SK-N-SH treated with all-trans-retinoic acid at 6 μM for 48 hours (cell line): ENCODE measurements at regions not wholly inside any gene's neighbourhood (a gene's known extent, or its start where the extent isn't known, plus 50 kb on each side); places are given as distances from the start of the nearest gene placed in this dataset.

Experiments used
- BACH2 ChIP-seq: fragments of 250-450 bp; sonication (Bioruptor Pico); IDR thresholded peaks from 2 replicates; pipeline ENCODE4 v1.9.0; 2021; ENCODE audit warnings: mild to moderate bottlenecking, borderline replicate concordance
- CREB5 ChIP-seq: fragments of 250-450 bp; sonication (Bioruptor Pico); IDR thresholded peaks from 2 replicates; pipeline ENCODE4 v1.5.1; 2020; ENCODE audit warnings: low read depth, mild to moderate bottlenecking, moderate library complexity
- ESRRG ChIP-seq: fragments of 250-450 bp; sonication (Bioruptor Pico); IDR thresholded peaks from 2 replicates; pipeline ENCODE4 v1.6.1; 2021; ENCODE audit warnings: mild to moderate bottlenecking
- ISL1 ChIP-seq: fragments of 250-450 bp; sonication (Bioruptor Pico); IDR thresholded peaks from 2 replicates; pipeline ENCODE4 v2.1.2; 2022; ENCODE audit warnings: mild to moderate bottlenecking, moderate library complexity
- TOX ChIP-seq: fragments of 250-450 bp; sonication (Bioruptor Pico); IDR thresholded peaks from 2 replicates; pipeline ENCODE4 v1.8.0; 2021; ENCODE audit warnings: mild to moderate bottlenecking, moderate library complexity, borderline replicate concordance
- ZC3H10 ChIP-seq: fragments of 250-450 bp; sonication (Bioruptor Pico); IDR thresholded peaks from 2 replicates; pipeline ENCODE4 v1.5.1; 2021; ENCODE audit warnings: mild to moderate bottlenecking, moderate library complexity
- TF ChIP-seq, protein P1 (sequence below): fragments of 250-450 bp; sonication (Bioruptor Pico); IDR thresholded peaks from 2 replicates; pipeline ENCODE4 v1.5.1; 2021; ENCODE audit warnings: mild to moderate bottlenecking, moderate library complexity
- TF ChIP-seq, protein P2 (sequence below): fragments of 250-450 bp; sonication (Bioruptor Pico); IDR thresholded peaks from 2 replicates; pipeline ENCODE4 v1.8.0; 2021; ENCODE audit warnings: low read depth, mild to moderate bottlenecking, moderate library complexity, borderline replicate concordance

DNA sequence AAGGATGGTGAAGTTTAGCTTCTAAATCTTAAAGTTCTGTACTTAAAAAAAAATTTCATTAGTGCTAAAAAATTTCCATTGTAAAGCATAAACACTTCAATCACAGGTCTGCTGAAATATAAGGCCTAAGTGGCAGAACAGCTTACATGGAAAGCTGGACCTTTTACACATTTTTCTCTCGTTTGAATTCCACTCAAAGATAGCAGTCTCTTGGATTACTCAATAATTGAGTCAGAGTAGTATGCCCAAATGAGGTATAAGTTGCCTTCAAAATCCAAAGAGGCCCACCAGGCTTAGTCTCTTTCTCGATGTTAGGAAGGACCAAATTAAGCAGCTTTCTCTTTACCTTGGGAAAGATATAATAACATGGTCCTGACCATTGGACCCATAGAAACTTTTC lies 220.4 kb upstream of the CWC22 start:
- no peak for TF ChIP-seq ESRRG
- TF ChIP-seq, protein P1, sequence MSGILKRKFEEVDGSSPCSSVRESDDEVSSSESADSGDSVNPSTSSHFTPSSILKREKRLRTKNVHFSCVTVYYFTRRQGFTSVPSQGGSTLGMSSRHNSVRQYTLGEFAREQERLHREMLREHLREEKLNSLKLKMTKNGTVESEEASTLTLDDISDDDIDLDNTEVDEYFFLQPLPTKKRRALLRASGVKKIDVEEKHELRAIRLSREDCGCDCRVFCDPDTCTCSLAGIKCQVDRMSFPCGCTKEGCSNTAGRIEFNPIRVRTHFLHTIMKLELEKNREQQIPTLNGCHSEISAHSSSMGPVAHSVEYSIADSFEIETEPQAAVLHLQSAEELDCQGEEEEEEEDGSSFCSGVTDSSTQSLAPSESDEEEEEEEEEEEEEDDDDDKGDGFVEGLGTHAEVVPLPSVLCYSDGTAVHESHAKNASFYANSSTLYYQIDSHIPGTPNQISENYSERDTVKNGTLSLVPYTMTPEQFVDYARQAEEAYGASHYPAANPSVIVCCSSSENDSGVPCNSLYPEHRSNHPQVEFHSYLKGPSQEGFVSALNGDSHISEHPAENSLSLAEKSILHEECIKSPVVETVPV (CRISPR knock-in tag) = no peak
- no peak for TF ChIP-seq BACH2 (CRISPR knock-in tag)
- TF ChIP-seq ZC3H10 (CRISPR knock-in tag) = no peak
- no peak for TF ChIP-seq ISL1 (CRISPR knock-in tag)
- no peak for TF ChIP-seq TOX
- TF ChIP-seq, protein P2, sequence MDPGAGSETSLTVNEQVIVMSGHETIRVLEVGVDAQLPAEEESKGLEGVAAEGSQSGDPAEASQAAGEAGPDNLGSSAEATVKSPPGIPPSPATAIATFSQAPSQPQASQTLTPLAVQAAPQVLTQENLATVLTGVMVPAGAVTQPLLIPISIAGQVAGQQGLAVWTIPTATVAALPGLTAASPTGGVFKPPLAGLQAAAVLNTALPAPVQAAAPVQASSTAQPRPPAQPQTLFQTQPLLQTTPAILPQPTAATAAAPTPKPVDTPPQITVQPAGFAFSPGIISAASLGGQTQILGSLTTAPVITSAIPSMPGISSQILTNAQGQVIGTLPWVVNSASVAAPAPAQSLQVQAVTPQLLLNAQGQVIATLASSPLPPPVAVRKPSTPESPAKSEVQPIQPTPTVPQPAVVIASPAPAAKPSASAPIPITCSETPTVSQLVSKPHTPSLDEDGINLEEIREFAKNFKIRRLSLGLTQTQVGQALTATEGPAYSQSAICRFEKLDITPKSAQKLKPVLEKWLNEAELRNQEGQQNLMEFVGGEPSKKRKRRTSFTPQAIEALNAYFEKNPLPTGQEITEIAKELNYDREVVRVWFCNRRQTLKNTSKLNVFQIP (CRISPR knock-in tag) = no peak
- TF ChIP-seq CREB5 (CRISPR knock-in tag) = no peak
